ENCODE measurements at regions not wholly inside any gene's neighbourhood (a gene's known extent, or its start where the extent isn't known, plus 50 kb on each side); places are given as distances from the start of the nearest gene placed in this dataset.
A peak's percentile ranks its signal among the peaks of the same experiment; 100 is the strongest.

DNA sequence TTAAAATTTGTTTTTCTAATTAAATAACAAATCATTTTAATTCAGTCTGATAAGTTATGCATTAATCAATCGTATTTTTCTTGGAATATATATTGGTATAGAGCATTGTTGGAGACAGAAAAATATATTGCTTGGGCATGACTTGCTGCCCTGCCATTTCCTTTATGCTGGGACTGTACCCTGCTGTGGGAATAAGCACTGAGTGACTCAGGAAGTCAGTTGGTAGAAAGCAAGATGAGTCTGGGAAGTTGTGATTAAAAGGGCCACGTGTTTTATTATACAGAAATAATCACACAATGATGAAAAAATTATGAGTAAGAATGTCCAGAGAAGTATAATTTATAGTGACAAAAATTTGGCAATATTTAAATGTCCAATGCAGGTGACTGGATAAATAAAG lies 139.5 kb downstream of the KIF18A start:
- DNase-seq (ENCODE audit: insufficient read length, low spot score) (no peak), FAIRE-seq (no peak)

DNA sequence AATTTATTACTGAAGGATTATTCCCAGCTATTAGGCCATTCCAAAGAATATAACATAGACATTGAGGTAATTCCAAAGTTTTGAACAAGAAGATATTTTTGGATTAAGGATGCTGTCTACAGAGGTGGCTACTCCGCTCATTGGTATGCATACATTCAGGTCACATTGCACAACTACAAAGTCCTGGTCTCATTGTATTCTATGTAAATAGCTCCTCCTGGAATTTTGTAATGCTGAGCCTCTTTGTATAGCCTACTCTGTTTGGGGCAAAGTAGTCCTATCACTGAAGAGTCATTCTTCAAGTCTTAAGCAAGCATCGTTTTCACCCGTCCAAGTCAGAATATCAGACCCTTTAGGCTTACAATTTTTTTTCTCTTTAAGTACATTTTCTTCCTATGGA lies 142.4 kb downstream of the KIF18A start:
- no peak for DNase-seq (ENCODE audit: insufficient read length, low spot score)
- FAIRE-seq = no peak

DNA sequence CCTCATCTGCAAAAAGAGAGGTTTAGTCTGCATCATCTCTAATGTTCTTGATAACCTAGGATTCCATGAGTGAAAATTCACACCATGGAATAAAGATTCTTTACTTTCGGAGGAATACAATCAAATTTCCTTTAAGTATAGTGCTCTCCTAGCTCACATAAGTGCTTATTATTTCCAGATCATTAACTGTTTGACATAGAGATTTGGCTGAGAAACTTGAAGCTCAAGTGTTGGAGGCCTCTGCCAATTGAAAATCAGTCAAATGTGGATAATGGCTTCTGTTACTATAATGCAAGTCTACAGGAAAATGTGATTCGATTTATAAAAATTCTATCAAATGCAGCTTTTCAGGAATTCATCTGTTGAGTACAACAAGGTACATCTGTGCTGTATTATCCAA lies 144.6 kb downstream of the KIF18A start:
- FAIRE-seq (no peak), DNase-seq (ENCODE audit: insufficient read length, low spot score) (no peak)

DNA sequence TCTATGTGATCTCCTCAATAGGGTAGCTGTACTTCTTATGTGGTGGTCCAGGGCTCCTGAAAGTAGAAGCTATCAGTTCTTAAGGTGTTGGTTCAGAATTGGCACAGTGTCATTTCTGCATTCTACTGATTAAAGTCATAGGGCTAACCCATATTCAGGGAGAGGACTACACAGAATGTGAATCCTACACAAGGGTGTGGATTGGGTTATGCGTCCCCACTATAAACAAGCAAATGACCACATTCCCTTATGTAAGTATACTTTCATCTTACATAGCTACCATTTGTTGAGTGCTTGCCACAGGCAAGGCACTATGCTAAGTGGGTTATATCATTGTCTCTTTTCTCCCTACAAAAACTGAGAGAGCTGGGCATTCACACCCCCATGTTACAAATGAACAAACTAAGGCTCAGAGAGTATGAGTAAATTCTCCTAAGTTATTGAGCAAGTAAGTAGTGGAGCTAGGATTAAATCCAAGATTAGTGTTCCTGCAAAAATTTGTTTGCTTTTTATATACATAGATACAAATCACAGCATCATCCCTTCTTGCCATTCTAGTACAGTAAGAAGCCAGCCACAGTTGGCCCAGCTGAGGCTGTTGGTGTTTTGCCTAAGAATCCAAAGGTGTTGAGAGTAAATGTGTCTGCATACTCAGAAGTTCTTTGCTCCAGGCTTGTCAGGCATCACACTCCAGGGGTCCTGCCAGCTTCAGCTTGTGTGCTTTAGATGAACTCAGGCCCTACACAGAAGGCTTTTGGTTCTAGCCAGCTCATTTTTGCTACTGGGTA lies 157.8 kb downstream of the KIF18A start:
- FAIRE-seq (no peak), DNase-seq (ENCODE audit: insufficient read length, low spot score) (no peak)

DNA sequence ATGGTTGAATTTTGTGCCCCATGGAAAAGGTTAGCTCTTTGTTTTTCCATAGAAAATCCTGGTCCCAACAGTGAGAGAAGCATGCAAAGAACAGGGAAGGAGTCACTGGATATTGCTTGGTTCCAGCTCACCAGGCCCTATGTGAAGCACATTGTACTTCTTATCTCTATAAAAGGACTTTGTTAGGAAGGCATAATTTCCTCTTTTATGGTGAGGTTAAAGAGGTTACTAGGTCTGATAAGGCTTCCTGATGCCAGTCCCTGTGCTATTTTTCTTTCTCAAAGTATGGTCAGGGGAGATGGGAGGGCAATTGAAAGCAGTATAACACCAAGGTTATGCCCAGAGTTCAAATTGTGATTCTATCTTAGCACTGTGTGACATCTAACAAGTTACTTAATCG lies 162.6 kb downstream of the KIF18A start:
- no peak for DNase-seq (ENCODE audit: insufficient read length, low spot score)
- FAIRE-seq = no peak

DNA sequence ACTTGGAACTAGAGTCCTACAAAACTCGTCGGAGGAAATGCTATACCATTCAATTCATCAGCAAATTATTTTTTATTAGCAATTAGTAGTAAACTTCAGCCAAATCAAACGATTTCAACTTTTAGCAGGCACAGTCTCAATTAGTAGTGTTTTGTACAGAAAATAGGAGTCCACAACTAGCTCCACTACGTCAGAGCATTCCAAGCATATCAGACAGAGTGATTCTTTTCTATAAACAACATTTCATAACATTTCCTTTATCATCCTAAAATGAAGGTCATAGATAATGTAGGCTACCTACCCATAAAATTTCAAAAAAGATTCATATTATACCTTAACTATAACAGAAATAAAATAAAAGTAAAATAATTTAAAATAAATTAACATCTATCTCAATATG lies 169.9 kb downstream of the KIF18A start:
- DNase-seq (ENCODE audit: insufficient read length, low spot score) = no peak
- FAIRE-seq = no peak

DNA sequence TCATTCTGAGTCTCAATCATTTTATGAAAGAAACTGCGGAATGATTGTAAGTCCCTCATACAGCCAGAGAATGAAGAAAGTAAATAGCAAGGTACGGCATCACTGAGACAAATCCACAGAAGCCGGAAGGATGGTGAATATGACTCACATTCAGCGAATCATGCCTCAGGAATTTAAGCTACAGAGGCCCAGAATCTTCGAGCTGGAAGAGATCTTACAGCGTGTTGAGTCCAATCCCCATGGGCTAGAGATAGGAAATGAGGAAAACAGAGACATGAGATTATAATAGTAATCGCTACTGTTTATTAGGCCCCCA lies 173.2 kb downstream of the KIF18A start:
- peak; percentile 77 for DNase-seq (ENCODE audit: insufficient read length, low spot score)
- FAIRE-seq = peak; percentile 73

DNA sequence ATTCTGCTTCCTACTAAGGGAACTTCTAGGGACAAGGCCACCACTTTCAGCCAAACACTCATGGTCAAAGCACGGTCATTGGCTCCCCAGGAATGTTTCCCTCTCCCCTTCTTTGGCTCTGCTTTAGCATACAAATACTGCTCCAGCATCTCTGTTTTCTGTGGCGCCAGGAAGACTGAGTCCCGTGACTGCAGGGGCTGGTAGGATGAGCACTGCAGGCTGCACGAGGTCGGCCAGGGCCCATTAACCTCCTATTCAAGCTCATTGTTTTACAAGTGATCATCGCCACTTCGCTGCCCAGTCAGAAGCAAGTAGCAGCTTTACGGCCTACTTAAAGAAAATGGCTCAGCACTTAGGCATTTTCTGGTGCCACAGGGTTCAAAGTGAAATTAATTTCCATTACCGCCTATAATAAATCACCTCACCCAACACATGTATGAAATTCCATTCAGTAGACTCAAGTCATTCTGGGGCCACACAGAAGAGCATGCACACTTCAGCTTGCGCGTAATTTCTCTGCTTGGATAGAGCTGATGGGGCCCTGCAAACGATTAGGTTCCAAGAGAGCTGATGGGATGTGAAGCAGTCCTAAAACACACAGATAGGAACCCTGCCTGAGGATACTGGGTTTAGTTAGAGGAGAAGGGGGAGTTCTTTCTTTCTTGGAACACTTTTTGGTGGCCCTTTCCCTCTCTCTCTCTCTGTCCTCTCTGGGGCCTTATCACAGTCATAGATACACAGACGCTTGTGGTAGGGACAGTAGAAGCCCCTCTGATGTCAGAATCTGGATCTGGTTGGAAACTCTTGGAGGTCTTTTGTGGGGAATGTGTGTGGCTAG lies 173.7 kb downstream of the KIF18A start:
- peak; percentile 97 for FAIRE-seq
- peak; percentile 68 for DNase-seq (ENCODE audit: insufficient read length, low spot score)

DNA sequence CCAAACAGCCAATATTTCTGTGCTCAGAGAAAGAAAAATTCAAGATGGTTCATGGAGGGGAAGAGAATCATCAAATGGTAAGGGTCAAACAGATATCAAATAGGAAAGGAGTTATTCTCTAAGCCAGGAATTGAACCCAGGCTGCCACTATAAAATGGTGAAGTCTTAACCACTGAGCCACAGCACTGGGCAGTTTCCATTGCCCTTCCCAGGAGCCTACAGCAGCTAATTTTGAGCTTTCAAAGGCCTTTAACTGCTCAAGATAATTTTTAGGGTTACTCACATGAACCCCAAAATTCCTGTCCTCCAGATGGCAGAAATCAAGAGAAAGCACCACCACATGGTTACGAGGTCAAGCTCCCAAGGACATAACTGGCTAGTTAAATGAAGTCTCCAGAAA lies 176.2 kb downstream of the KIF18A start:
- FAIRE-seq (no peak), DNase-seq (ENCODE audit: insufficient read length, low spot score) (no peak)

DNA sequence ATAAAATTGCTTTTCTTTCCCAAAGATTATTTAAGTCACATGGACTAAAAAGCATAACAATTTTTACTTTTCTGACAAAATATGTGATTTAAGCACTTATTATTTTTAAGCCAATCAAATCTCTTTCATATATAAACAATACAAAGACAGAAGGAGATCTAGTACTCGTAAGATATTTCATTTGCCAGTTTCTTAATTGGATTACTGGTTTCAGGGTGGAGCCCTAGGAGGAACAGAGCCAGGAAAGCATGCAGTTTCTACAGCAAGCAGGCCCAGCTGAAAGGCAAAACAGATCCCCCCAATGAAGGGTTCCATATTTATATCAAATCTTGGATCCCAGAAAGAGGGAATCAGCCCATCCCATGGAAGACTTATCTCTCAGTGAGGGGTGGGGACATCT lies 177.0 kb downstream of the KIF18A start:
- DNase-seq (ENCODE audit: insufficient read length, low spot score) (no peak), FAIRE-seq (no peak)

DNA sequence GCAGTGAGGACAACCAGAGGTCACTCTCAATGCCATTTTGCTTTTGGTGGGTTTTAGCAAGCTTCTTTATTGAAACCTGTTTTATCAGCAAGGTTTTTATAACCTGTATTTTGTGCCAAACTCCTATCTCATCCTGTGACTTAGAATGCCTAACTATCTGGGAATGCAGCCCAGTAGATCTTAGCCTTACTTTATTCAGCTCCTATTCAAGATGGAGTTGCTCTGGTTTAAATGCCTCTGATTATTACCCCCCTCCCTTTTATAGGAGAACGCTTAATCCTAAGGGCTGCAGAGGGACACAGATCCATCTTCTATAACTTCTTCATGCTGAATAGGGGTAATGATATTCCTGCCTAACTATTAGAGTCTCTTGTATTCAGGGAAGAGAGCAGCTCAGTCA lies 179.1 kb downstream of the KIF18A start:
- FAIRE-seq = no peak
- no peak for DNase-seq (ENCODE audit: insufficient read length, low spot score)

DNA sequence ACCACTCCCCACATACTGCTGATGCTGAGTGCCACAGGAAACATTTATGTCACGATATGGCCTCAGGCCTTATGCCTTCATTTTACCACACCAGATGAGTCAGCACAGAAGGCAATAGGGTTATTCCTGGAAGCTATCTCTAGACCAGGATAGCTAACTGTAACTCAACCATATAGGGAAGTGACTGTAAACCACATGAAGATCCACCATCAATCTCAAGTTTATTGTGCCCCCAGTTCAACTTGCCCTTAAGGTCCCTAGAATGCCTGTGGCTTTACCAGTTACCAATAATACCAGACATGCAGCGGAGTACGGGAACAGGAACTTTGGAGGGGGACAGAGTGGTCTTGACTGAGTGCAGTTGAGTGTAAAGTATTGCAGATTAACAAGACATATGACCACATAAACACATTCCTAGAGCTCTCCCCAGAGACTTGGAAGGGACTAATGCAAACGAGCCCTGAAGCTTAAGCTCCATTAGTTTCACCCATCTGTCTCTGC lies 180.9 kb downstream of the KIF18A start:
- FAIRE-seq = peak; percentile 95
- peak; percentile 70 for DNase-seq (ENCODE audit: insufficient read length, low spot score)

DNA sequence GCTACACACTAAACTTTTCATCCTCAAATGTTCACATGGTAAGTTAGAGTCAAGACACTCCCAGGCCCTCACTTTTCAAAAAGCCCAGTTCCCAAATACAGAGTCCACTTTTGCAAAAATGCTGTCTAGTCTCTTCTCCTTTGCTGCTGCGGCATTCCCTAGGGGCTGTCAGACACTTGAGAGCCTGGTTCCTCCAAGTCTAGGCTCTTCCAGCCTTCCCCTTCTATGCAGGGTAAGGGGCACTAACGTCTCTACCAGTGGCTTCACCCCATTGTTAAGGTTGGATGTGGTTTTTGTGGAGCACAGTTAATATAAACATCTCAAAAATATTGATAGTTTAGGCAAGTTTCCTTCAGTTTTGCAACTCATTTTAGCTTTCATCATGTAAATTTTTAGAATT lies 181.5 kb downstream of the KIF18A start:
- FAIRE-seq (no peak), DNase-seq (ENCODE audit: insufficient read length, low spot score) (no peak)

DNA sequence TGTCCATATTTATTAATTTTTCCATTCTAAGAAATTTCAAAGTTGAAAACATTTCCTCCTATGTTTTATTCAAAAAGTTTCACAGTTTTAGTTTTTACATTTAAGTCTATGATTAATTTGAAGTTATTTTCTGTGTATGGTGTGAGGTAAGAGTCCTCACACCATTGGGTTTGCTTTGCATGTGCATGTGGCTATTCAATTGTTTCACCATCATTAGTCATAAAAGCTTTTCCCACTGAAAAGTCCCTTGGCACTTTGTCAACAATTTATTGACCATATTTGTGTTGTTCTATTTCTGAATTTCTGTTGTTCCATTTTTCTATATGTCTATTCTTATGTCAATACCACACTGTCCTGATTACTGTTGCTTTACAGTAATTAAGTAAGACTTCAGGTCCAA lies 186.5 kb downstream of the KIF18A start:
- no peak for FAIRE-seq
- no peak for DNase-seq (ENCODE audit: insufficient read length, low spot score)

DNA sequence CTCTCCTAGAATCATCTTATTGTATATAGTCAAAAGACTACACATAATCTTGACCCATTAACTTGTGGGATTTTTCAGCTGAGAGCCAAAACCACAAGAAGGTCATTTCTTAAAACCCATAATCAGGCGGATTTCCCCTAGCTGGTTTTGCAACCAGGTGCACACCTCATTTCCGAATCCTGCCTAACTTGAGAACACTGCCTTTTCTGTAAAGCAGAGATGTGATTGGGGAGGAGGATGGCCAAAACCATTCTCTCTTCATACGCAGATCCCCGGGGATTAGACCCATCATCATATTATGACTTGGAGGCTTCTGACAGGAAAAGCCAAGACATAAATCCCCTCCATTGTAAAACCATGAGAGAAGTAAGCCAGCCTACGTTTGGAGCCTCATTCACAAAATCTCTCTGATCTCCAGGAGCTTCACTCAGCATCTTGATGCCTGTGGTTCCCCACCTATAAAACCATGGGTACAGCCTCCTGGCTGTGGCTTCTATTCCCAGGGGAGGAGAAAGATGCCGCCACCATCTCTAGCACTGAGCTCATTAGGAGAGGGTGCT lies 191.3 kb downstream of the KIF18A start:
- DNase-seq (ENCODE audit: insufficient read length, low spot score) (no peak), FAIRE-seq (no peak)

DNA sequence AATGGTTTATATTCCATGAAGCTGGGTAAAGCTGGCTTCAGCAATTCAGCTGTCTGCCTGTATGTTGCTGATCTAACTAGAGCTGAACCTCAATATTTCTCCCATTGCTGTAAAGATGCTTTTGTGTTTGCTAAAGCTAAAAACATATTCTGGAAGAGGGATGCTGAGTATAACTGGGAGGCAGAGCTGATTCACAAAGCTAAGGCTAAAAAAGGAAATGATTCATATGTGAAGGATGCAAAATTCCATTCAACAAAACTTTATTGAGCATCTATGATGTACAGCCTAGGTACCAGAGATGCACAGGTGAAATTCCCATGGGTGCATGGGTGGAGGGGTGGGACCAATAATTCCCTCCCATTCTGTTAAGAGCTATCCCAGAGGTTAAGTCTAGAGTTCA lies 193.9 kb downstream of the KIF18A start:
- DNase-seq (ENCODE audit: insufficient read length, low spot score) (no peak), FAIRE-seq (peak; percentile 44)

DNA sequence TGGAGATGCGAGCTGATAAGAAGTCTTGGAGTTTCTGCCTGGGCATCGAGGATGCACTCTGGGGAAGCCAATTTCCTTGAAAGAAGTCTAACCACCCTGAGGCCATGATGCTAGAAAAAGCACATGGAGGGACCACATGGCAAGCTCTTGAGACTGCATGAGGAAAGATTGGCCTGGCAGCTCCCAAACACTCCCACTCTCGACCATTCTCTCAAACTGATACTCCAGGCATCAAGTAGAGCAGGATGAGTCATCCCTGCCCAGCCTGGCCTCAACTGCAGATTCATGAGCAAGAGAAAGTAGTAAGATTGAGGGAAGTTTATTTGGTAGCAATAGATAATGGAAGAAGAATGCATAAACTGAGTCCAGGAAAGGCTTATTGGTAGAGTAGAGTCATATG lies 194.3 kb downstream of the KIF18A start:
- no peak for FAIRE-seq
- DNase-seq (ENCODE audit: insufficient read length, low spot score) = no peak

DNA sequence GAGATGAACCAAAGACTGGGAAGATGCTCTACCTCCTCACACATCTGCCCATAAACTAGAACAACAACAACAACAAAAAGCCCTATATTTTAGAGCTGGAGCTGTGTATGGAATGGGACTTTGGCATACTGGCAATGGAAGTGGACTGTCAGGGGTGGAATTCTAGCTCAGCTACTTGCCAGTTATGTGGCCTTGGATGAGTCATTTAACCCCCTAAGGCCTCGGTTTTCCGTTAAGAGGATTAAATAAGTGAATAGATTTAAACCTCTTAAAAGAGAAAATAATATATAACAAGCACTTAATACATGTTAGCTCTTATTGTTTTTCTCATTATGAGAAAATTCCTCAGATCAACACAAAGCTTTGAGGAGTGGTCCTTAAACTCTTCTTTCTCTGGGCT lies 195.0 kb downstream of the KIF18A start:
- no peak for FAIRE-seq

DNA sequence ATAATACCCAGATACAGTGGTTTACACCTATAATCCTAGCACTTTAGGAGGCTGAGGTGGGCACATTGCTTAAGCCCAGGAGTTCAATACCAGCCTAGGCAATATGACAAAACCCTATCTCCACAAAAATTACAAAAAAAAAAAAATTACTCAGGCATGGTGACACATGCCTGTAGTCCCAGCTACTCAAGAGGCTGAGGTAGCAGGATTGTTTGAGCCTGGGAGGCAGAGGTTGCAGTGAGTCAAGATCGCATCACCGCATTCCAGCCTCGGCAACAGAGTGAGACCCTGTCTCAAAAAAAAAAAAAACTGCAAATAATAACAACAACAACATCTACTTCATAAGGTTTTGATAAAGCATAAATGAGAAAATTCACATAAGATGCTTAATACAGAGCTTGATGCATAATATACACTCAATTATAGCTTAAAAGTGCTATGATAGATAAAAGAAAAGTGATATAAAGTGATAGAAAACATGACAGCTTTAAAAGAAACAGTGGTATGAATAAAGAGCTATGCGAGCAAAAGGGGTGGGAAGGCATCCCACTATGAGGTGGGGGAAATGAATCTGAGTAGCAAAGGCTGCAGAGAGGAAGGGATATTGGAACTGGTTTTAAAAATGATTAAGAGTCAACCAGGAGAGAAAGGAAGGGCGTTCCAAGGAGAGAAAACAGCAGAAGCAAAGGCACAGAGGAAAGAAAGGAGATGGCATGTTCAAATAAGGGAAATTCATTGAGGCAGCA lies 197.6 kb downstream of the KIF18A start:
- no peak for FAIRE-seq
- DNase-seq (ENCODE audit: insufficient read length, low spot score) = no peak

More for the DNA sequence above, 195.0 kb downstream of the KIF18A start:
- DNase-seq (ENCODE audit: insufficient read length, low spot score) = no peak

DNA sequence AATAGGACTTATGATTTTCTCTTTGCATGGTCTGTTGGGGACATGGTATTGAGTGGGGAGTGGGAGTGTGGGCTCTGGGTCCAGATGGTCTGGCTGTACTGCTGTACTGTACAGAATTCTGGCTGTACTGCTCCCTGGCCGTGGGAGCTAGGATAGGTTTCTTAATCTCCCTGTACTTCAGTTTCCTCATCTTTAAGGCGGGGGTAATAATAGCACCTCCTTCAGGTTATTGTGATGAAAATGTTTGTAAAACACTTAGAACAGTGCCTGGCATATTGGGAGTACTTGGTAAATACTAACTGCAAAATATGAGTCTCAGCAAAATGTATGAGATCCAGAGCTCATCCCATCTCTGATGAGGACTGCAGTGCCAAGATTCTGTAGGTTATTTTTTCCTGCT lies 198.6 kb downstream of the KIF18A start:
- FAIRE-seq (no peak), DNase-seq (ENCODE audit: insufficient read length, low spot score) (no peak)

DNA sequence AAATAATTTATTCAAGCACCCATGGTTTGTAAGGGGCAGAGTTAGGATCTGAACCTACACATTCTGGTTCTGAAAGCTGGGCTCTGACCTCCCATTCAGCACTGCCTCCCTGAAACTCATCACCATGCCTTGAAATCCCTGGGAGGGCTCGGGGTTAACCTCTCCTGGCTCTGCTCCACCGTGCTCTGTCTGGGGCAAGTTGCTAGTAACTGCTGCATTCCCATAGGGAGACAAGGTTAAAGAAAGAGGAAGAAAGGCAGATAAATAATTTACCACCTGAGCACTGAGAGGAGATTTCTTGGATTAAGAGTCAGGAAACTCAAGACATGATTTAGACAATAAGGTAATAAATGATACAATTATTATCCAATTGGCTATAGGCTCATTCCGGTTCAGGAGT lies 199.3 kb downstream of the KIF18A start:
- FAIRE-seq (no peak), DNase-seq (ENCODE audit: insufficient read length, low spot score) (no peak)
